ENCODE measurements at regions not wholly inside any gene's neighbourhood (a gene's known extent, or its start where the extent isn't known, plus 50 kb on each side); places are given as distances from the start of the nearest gene placed in this dataset.

GRCh38 chr2:239466755-239467271 lies 66.0 kb upstream of the HDAC4 start:
- Histone ChIP-seq H3K9ac (replicated peaks; ENCODE audit: extremely low read depth, insufficient read depth, low read length) (no peak overlapping the region), H3K4me2 (ENCODE audit: insufficient read depth, low read length) (no peak overlapping the region), H3K27me3 (ENCODE audit: control insufficient read depth in 2 of 2, insufficient read depth in 2 of 2, low read length in 2 of 2) (no peaks in the 10 kb centered on the region), H2AFZ (ENCODE audit: low read depth, low read length) (no peak overlapping the region), H3K4me3 (replicated peaks in 1 of 3; ENCODE audit: insufficient read depth in 1 of 3, low read depth in 1 of 3, low read length in 3 of 3) (no peak overlapping the region), H3K4me1 (ENCODE audit: control insufficient read depth, extremely low read depth, insufficient read depth, low read length) (no peaks in the 10 kb centered on the region), H3K27ac (ENCODE audit: insufficient read depth, low read depth, low read length) (no peak overlapping the region), H4K20me1 (replicated peaks; ENCODE audit: control insufficient read depth, extremely low read depth, insufficient read depth, low read length) (no peaks in the 10 kb centered on the region), H3K36me3 (ENCODE audit: control insufficient read depth in 2 of 2, extremely low read depth in 1 of 2, insufficient read depth in 2 of 2, low read length in 2 of 2) (no peaks in the 10 kb centered on the region), H3K9me3 (replicated peaks; ENCODE audit: control insufficient read depth, insufficient read depth, low read length) (peaks cover 1% of the 10 kb centered on the region), H3K79me2 (ENCODE audit: control insufficient read depth, insufficient read depth, low read length) (no peaks in the 10 kb centered on the region), H3K9me1 (replicated peaks; ENCODE audit: control insufficient read depth, extremely low read depth, insufficient read depth, low read length) (no peaks in the 10 kb centered on the region)
- dilution Hi-C loops (cut with MboI; ENCODE audit: extremely low pct_ligation_motif_present, low sequenced_read_pairs) = no loop called here
- intact Hi-C loops (cut with micrococcal nuclease) = no loop called here
- no peak for DNase-seq (ENCODE audit: low read depth, low spot score)
- no peak for FAIRE-seq
- BruUV-seq (replicated peaks) = no TSS peak
- ChIA-PET POLR2A (no interaction called here), CTCF (no interaction called here)
- no peak for TF ChIP-seq EZH2 (IDR thresholded peaks at IDR 0.05; ENCODE audit: borderline replicate concordance, low read depth, low read length, severe bottlenecking)
- TF ChIP-seq POLR2A (IDR thresholded peaks at IDR 0.05; ENCODE audit: low read depth, low read length) = no peak
- TF ChIP-seq POLR2AphosphoS5 (IDR thresholded peaks at IDR 0.05; ENCODE audit: insufficient read depth, low read depth, low read length) = no peak
- no peak for TF ChIP-seq MYC (IDR thresholded peaks at IDR 0.05; ENCODE audit: low read depth, low read length)
- TF ChIP-seq MAX (IDR thresholded peaks at IDR 0.05; ENCODE audit: insufficient read depth, insufficient read length) = no peak
- no peak for TF ChIP-seq GATA2 (IDR thresholded peaks at IDR 0.05; ENCODE audit: insufficient read depth, insufficient read length, low read depth, low read length)
- TF ChIP-seq FOS (IDR thresholded peaks at IDR 0.05; ENCODE audit: borderline replicate concordance, insufficient read depth, low read length) = no peak
- no peak for TF ChIP-seq CTCF (IDR thresholded peaks at IDR 0.05; ENCODE audit: extremely low read depth in 1 of 2, insufficient read depth in 1 of 2, low read depth in 1 of 2, low read length in 2 of 2)
- TF ChIP-seq JUN (IDR thresholded peaks at IDR 0.05; ENCODE audit: borderline replicate concordance, insufficient read depth, insufficient read length, low read depth) = no peak
